T-helper 2 cell treated with Interferon-gamma antibody and Interleukin-4, amounts not matched to agents 100 ng/mL and 5 ng/mL, for 36 hours (primary cell): ENCODE measurements at regions not wholly inside any gene's neighbourhood (a gene's known extent, or its start where the extent isn't known, plus 50 kb on each side); places are given as distances from the start of the nearest gene placed in this dataset.

Source experiments
- intact Hi-C: fragments of 100-400 bp; cut with micrococcal nuclease; formaldehyde crosslinking; loops from one replicate; pipeline ENCODE4 v1.15.1; 2023

GRCh38 chr12:92582893-92583292, 119.9 kb upstream of the PLEKHG7 start:
- intact Hi-C loops: no loop called here

GRCh38 chr12:92582475-92582874, 120.3 kb upstream of the PLEKHG7 start:
- intact Hi-C loops: no loop called here

- intact Hi-C loops: no loop called here
These were observed 121.2 kb upstream of the PLEKHG7 start for GRCh38 chr12:92581604-92582003.

- intact Hi-C loops: loop anchor here (2.0 to 5.0 kb wide), 2 partner anchors 76 to 763 kb away; no protein-coding TSS in a partner anchor
These were observed 127.7 kb upstream of the PLEKHG7 start for GRCh38 chr12:92574911-92575570.

- intact Hi-C loops: loop anchor here (2.0 to 5.0 kb wide), 2 partner anchors 77 to 762 kb away; no protein-coding TSS in a partner anchor
These were observed 128.6 kb upstream of the PLEKHG7 start for GRCh38 chr12:92574051-92574783.

GRCh38 chr12:92573104-92573503, 129.7 kb upstream of the PLEKHG7 start:
- intact Hi-C loops: loop anchor here (5.0 kb wide), 1 partner anchor 761 kb away; no protein-coding TSS in a partner anchor

GRCh38 chr12:92571844-92572543, 130.8 kb upstream of the PLEKHG7 start:
- intact Hi-C loops: loop anchor here (5.0 kb wide), 1 partner anchor 760 kb away; no protein-coding TSS in a partner anchor

GRCh38 chr12:92571169-92571568, 131.6 kb upstream of the PLEKHG7 start:
- intact Hi-C loops: loop anchor here (5.0 kb wide), 1 partner anchor 759 kb away; no protein-coding TSS in a partner anchor

GRCh38 chr12:92570056-92570753, 132.6 kb upstream of the PLEKHG7 start:
- intact Hi-C loops: loop anchor here (1.0 to 5.0 kb wide), 9 partner anchors 24 to 1188 kb away; no protein-coding TSS in a partner anchor

- intact Hi-C loops: loop anchor here (1.0 kb wide), 1 partner anchor 66 kb away; no protein-coding TSS in a partner anchor
These were observed 134.1 kb upstream of the PLEKHG7 start for GRCh38 chr12:92568691-92569090.

- intact Hi-C loops: no loop called here
These were observed 136.3 kb upstream of the PLEKHG7 start for GRCh38 chr12:92566448-92567019.

GRCh38 chr12:92563819-92564218, 139.0 kb upstream of the PLEKHG7 start:
- intact Hi-C loops: no loop called here

- intact Hi-C loops: no loop called here
These were observed 140.6 kb upstream of the PLEKHG7 start for GRCh38 chr12:92562063-92562734.

- intact Hi-C loops: no loop called here
These were observed 141.3 kb upstream of the PLEKHG7 start for GRCh38 chr12:92561543-92561899.

GRCh38 chr12:92560713-92561542, 141.9 kb upstream of the PLEKHG7 start:
- intact Hi-C loops: no loop called here

- intact Hi-C loops: loop anchor here (5.0 kb wide), 2 partner anchors 52 to 157 kb away; no protein-coding TSS in a partner anchor
These were observed 144.0 kb upstream of the PLEKHG7 start for GRCh38 chr12:92558806-92559205.

GRCh38 chr12:92558215-92558773, 144.5 kb upstream of the PLEKHG7 start:
- intact Hi-C loops: loop anchor here (5.0 kb wide), 2 partner anchors 51 to 156 kb away; no protein-coding TSS in a partner anchor

GRCh38 chr12:92557422-92557724, 145.4 kb upstream of the PLEKHG7 start:
- intact Hi-C loops: loop anchor here (2.0 to 5.0 kb wide), 3 partner anchors 17 to 155 kb away; no protein-coding TSS in a partner anchor
